GM19468 (cell line): ENCODE measurements at regions not wholly inside any gene's neighbourhood (a gene's known extent, or its start where the extent isn't known, plus 50 kb on each side); places are given as distances from the start of the nearest gene placed in this dataset.

Experiments
- ATAC-seq: cut with Tn5 transposase; IDR thresholded peaks from one replicate; pipeline ENCODE4 v1.9.1; 2021; ENCODE audit warnings: mild to moderate bottlenecking, moderate library complexity, moderate number of reproducible peaks; ENCODE audit not compliant: unreplicated experiment; ENCODE audit errors: extremely low read depth

DNA sequence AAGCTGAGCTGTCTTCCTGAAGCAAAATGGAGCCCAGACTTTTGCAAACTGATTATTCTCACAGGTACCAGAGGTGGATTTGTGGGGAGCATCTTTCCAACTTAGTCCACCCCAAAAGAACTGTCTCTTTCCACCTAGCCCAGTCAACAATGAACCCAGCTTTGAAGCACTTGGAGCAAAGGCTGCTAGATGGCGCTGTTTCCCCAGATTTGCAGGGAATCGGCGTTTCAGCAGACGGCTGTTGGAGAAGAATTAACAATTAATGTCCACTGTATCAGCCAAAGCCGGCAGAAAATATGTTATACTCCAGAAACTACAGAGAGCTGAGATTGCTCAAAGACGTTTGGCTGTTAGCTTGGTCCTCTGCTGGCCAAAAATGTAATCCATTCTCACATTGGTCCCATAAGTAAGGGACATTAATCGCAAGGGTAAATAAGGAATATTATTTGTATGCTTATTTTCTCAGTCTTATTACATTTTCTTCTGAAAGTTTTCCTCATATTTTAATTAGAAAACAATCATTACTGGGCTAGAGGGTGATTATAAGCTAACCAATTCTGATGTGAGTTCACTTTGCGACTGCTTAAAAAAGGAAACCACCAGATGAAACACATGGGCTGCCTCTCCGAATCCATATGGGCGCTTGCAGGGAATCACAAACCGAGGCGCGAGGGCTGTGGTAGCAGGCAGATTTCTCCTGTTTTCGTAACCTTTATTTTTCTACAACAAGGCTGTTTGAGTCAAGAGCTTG is 423.8 kb upstream of the MEX3C start:
- no peak for ATAC-seq

GRCh38 chr18:51621864-51622160 is 424.3 kb upstream of the MEX3C start:
- ATAC-seq, result no peak

GRCh38 chr18:51622702-51623101 is 425.2 kb upstream of the MEX3C start:
- no peak for ATAC-seq

GRCh38 chr18:51623653-51624052 is 426.2 kb upstream of the MEX3C start:
- no peak for ATAC-seq

- no peak for ATAC-seq
Measured at GRCh38 chr18:51630706-51631105, 433.2 kb upstream of the MEX3C start.

DNA sequence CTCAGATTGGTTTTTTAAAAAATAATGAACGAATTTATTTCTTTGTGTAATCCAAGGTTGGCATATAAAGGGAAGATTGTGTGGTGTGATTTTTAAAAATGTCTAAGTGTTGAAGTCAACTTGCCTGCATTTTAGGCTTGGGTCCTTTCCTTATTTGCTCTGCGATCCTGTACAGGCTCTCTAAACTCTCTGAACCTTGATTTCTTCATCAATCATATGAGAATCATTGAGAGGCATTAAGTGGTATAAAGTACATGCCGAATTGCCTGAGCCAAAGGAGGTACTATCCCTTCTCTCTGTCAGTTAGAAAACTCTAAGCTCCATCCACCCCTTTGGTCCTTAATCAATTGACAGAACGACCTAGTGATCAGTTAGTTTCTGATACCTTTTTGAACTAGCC is 440.4 kb upstream of the MEX3C start:
- ATAC-seq, result no peak

DNA sequence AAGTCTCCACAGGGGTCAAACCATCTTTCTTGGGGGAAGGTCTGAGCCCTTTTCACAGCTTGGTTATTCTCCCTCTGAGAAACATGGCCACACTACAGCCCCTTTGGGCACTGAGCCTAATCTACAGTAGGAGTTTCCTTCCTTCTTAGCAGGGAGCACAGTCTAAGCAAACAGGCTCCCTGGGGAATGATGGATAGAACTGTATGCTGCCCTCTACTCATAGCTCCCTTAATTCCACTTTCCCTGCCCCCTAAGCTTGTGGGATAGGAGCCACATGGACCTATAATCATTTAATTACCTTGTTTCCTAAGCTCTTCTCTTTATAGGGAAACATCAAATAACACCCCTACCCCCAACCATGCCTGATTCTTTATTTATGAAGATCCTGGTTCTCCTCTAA is 442.1 kb upstream of the MEX3C start:
- ATAC-seq, result no peak

DNA sequence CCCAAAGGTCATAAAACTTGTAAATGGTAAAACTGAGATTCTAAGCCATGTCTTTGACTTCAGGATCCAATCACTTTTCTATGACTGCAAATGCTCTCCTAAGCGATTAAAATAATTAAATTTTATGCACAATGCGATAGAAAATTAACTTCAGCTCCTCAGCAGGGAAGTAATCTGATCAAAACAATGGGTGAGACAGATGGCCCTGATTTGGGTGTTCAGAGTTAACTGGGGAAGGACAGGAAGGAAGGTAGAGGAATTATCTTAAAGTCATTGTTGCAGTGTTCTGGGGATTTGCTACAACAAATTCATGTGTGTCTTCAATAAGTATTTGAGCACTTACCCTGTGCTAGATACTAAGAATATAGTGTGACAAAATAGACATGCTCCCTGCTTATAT is 446.0 kb upstream of the MEX3C start:
- no peak for ATAC-seq

GRCh38 chr18:51645607-51646006 is 448.1 kb upstream of the MEX3C start:
- ATAC-seq, result no peak

DNA sequence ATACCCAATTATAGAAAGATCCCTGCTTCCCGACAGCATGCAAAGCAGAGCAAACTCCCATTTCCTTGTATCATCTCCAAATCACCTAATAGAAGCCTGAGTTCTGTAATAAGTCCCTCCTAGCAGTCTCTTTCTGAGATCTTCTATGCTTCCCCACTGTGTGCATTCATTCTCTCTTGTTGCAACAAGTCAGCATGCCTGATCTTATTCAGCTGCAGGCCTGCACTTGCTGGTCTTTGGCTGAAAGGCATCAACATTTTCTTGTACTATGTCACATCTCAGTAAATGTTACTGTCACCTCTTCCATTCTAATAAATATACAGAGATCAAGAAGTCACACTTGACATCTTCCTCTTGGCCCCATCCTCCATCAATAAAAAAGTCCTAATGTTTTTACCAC is 449.9 kb upstream of the MEX3C start:
- no peak for ATAC-seq

GRCh38 chr18:51647942-51648341 is 450.5 kb upstream of the MEX3C start:
- ATAC-seq, result no peak

- ATAC-seq, result no peak
Measured at GRCh38 chr18:51649796-51650195, 452.3 kb upstream of the MEX3C start.

DNA sequence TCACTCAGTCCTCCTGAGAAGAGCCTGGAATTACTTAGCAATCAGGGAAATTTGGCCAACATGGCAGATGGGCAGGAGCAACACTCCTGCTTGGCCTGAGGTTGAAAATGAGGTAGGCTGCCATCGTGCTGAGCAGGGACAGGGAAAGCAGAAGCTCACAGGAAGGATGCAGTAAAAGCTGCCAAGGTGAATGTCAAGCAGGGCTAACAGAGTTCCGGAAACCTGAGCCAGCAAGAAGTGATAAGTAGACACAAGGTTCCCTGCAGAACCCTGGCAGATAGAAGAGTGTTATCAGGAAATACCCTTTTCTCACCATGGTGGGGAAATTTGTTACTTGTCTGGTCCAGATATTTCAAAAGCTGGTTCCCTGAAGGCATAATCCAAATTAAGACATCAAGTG is 454.3 kb upstream of the MEX3C start:
- ATAC-seq, result no peak

DNA sequence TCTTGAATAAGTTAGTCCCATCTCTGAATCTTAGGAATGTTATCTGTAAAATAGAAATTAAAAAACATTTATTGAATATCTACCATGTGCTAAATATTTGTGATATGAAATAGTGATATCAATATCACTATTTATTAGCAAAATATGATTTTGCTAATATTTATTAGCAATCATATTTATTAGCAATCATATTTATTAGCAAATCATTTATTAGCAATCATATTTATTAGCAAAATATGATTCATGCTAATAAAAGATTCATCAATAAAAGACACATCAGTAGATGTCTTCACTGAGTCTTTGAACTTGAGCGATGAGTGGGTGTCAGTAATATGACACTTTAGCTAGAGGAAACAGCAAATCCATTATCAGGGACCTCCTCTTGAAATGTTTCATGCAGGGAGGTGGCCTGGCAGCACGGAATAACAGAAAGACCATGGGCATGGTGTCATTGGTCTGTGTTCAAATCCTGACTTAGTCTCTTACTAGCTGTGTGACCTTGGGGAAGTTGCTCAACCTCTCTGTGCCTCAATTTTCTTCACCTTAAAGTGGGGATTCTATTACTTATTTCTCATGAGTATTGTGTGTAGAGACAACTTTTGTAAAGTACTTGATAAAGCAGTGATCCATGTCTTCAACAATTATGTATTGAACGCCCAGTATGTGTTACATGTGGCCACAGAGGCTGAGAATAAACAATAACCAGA is 456.2 kb upstream of the MEX3C start:
- no peak for ATAC-seq

DNA sequence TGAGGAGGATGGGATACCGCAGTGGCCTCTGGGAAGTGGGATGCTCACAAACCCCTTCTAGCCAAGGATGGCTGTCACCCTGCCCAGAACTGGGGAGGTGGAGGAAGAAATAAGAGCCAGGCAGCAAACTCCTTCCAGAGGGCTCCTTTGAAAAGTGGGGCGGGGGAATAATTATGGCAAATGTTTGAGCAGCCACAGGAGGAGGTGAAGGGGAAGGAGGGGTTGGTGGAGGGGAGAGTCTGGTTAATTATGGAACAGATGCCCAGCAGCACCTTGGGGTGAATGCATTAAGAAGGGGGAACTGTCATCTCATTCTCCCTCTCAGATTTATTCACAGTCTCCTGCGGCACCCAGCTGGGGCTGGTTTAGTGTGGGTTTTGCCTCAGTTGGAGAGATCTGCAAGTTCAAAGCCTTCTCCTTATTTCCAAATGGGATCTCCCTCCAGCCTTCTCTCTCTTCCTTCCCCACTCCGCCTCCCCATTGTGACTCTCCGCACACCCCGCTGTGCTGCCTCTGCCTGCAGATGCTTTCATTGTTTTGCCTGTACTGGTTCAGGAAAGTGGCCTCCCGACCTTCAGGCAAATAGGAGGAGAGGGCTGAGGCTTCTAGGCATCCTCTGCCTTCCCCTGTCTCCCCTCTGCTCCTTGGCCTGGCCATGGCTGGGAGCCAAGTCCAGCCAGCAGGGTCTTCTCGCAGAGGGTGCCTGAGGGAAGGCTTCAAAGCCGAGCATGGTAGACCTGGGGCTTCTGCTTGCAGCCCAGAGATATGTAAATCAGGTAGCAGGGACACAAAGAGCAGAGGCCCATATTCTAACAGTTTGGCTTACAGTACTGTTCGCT is 457.2 kb upstream of the MEX3C start:
- peak; percentile 22 for ATAC-seq

- ATAC-seq, result peak; percentile 24
Measured at GRCh38 chr18:51655327-51655698, 457.8 kb upstream of the MEX3C start.

DNA sequence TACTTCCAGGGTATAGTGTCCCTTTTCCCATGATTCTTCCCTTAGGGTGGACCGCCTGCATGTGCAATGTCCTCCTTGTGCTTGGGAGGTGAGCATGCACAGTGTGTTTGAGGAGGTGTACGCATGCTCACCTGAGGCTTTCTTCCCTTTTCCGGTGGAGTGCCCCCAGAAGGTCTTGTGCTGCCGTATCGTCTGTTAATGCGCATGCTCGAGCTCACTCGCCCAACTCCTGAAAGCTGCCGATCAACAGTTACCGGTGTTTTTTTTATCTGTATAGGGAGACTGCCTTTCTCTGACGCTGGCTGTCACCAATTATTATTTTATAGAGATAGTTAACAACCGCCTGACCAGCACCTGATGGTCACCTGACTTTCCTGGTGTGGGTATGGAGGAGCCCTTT is 458.8 kb upstream of the MEX3C start:
- ATAC-seq, result no peak

GRCh38 chr18:51658436-51658835 is 461.0 kb upstream of the MEX3C start:
- no peak for ATAC-seq

DNA sequence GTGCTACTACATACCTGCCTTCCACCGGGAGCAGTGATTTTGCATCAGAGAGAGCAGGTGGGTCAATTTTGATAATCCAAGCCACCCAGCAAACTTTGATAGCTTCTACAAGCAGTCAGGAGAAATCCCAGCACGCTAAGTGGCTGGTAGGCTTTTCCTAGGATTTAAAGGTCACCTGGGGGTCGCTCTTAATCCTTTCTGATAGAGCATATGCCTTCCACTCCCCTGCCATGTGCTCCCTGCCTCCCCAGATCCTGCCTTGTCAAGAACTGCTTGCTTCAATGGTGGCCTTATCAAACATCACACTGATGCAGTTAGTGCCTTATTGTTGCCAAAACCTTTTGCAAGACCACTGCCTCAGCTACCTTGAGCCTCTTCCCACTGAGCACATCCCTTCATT is 462.3 kb upstream of the MEX3C start:
- no peak for ATAC-seq

- ATAC-seq, result no peak
Measured at GRCh38 chr18:51660188-51660715, 462.8 kb upstream of the MEX3C start.

- ATAC-seq, result no peak
Measured at GRCh38 chr18:51664236-51664635, 466.8 kb upstream of the MEX3C start.
